ENCODE measurements at regions not wholly inside any gene's neighbourhood (a gene's known extent, or its start where the extent isn't known, plus 50 kb on each side); places are given as distances from the start of the nearest gene placed in this dataset.

- Histone ChIP-seq H3K27me3 (ENCODE audit: control insufficient read depth, insufficient read depth, low read length) (no peaks in the 10 kb centered on the region), H3K9me3 (ENCODE audit: control insufficient read depth in 2 of 3, insufficient read depth in 1 of 3, low read length in 3 of 3) (no peaks in the 10 kb centered on the region), H3K4me3 (ENCODE audit: low read length in 3 of 3) (no peak overlapping the region), H3K4me1 (ENCODE audit: control insufficient read depth in 2 of 3, insufficient read depth in 2 of 3, low read depth in 1 of 3, low read length in 3 of 3) (no peaks in the 10 kb centered on the region), H3K27ac (ENCODE audit: low read depth in 2 of 2, low read length in 2 of 2) (no peak overlapping the region), H3K36me3 (ENCODE audit: control insufficient read depth in 2 of 3, insufficient read depth in 3 of 3, low read length in 3 of 3) (no peaks in the 10 kb centered on the region), H3K9ac (ENCODE audit: low read length in 3 of 3) (no peak overlapping the region)
- DNase-seq (no peak), FAIRE-seq (no peak)
- intact Hi-C loops (cut with DNase I): no loop called here
- TF ChIP-seq CTCF (IDR thresholded peaks at IDR 0.05; ENCODE audit: borderline replicate concordance, extremely low read depth, insufficient read depth): no peak
Measured at GRCh38 chr12:75602106-75602505, 90.7 kb upstream of the KRR1 start.

- DNase-seq (no peak), FAIRE-seq (no peak)
- H3K36me3 ChIP-seq (ENCODE audit: control insufficient read depth in 2 of 3, insufficient read depth in 3 of 3, low read length in 3 of 3): no peaks in the 10 kb centered on the region
- TF ChIP-seq CTCF (IDR thresholded peaks at IDR 0.05; ENCODE audit: borderline replicate concordance, extremely low read depth, insufficient read depth): no peak
- H3K27me3 ChIP-seq (ENCODE audit: control insufficient read depth, insufficient read depth, low read length): no peaks in the 10 kb centered on the region
- no peak overlapping the region for H3K27ac ChIP-seq (ENCODE audit: low read depth in 2 of 2, low read length in 2 of 2)
- no peak overlapping the region for H3K9ac ChIP-seq (ENCODE audit: low read length in 3 of 3)
- no peak overlapping the region for H3K4me3 ChIP-seq (ENCODE audit: low read length in 3 of 3)
- H3K9me3 ChIP-seq (ENCODE audit: control insufficient read depth in 2 of 3, insufficient read depth in 1 of 3, low read length in 3 of 3): no peaks in the 10 kb centered on the region
- no peaks in the 10 kb centered on the region for H3K4me1 ChIP-seq (ENCODE audit: control insufficient read depth in 2 of 3, insufficient read depth in 2 of 3, low read depth in 1 of 3, low read length in 3 of 3)
- intact Hi-C loops (cut with DNase I): no loop called here
Measured at GRCh38 chr12:75600146-75600545, 88.7 kb upstream of the KRR1 start.

GRCh38 chr12:75599061-75599460 is 87.7 kb upstream of the KRR1 start:
- FAIRE-seq (no peak), DNase-seq (peak in 1 of 5 donors; percentile 44)
- no peak for TF ChIP-seq CTCF (IDR thresholded peaks at IDR 0.05; ENCODE audit: borderline replicate concordance, extremely low read depth, insufficient read depth)
- no peaks in the 10 kb centered on the region for H3K9me3 ChIP-seq (ENCODE audit: control insufficient read depth in 2 of 3, insufficient read depth in 1 of 3, low read length in 3 of 3)
- no peak overlapping the region for H3K27ac ChIP-seq (ENCODE audit: low read depth in 2 of 2, low read length in 2 of 2)
- H3K27me3 ChIP-seq (ENCODE audit: control insufficient read depth, insufficient read depth, low read length): no peaks in the 10 kb centered on the region
- no peak overlapping the region for H3K9ac ChIP-seq (ENCODE audit: low read length in 3 of 3)
- H3K36me3 ChIP-seq (ENCODE audit: control insufficient read depth in 2 of 3, insufficient read depth in 3 of 3, low read length in 3 of 3): no peaks in the 10 kb centered on the region
- intact Hi-C loops (cut with DNase I): no loop called here
- no peaks in the 10 kb centered on the region for H3K4me1 ChIP-seq (ENCODE audit: control insufficient read depth in 2 of 3, insufficient read depth in 2 of 3, low read depth in 1 of 3, low read length in 3 of 3)
- no peak overlapping the region for H3K4me3 ChIP-seq (ENCODE audit: low read length in 3 of 3)

- Histone ChIP-seq H3K9ac (ENCODE audit: low read length in 3 of 3) (no peak overlapping the region), H3K9me3 (ENCODE audit: control insufficient read depth in 2 of 3, insufficient read depth in 1 of 3, low read length in 3 of 3) (no peaks in the 10 kb centered on the region), H3K27ac (ENCODE audit: low read depth in 2 of 2, low read length in 2 of 2) (no peak overlapping the region), H3K4me1 (ENCODE audit: control insufficient read depth in 2 of 3, insufficient read depth in 2 of 3, low read depth in 1 of 3, low read length in 3 of 3) (no peaks in the 10 kb centered on the region), H3K4me3 (ENCODE audit: low read length in 3 of 3) (no peak overlapping the region), H3K36me3 (ENCODE audit: control insufficient read depth in 2 of 3, insufficient read depth in 3 of 3, low read length in 3 of 3) (no peaks in the 10 kb centered on the region), H3K27me3 (ENCODE audit: control insufficient read depth, insufficient read depth, low read length) (no peaks in the 10 kb centered on the region)
- FAIRE-seq (no peak), DNase-seq (no peak)
- intact Hi-C loops (cut with DNase I): no loop called here
- TF ChIP-seq CTCF (IDR thresholded peaks at IDR 0.05; ENCODE audit: borderline replicate concordance, extremely low read depth, insufficient read depth): no peak
Measured at GRCh38 chr12:75596406-75596805, 85.0 kb upstream of the KRR1 start.

Data from kidney (tissue), 13 donors.